Endothelial cell of umbilical vein (primary cell): ENCODE measurements at regions not wholly inside any gene's neighbourhood (a gene's known extent, or its start where the extent isn't known, plus 50 kb on each side); places are given as distances from the start of the nearest gene placed in this dataset.
"Not testable (repeated sequence)": the region's sequence is repeated elsewhere in the genome, so short reads cannot be mapped to it uniquely, and the experiment has no call there.

Experiments used
- BruUV-seq: library from RNA; stranded (reverse); fragments of 400-500 nt; replicated peaks from 2 replicates; lab custom pipeline; 2021; lab: Mats Ljungman, UMichigan
- CTCF ChIA-PET: fragments of 300-600, 350-600 bp; sonication (Branson Sonifier 250); formaldehyde crosslinking; loops from one replicate; lab custom pipeline; 2021; ENCODE audit warnings: antibody characterized with exemption, inconsistent platforms; lab: Charles Lee
- POLR2A ChIA-PET: fragments of 300-600, 350-600 bp; sonication (Branson Sonifier 250); formaldehyde crosslinking; loops from one replicate; lab custom pipeline; 2021; ENCODE audit warnings: antibody characterized with exemption, inconsistent platforms; lab: Charles Lee
- DNase-seq: peaks from one replicate; pipeline ENCODE4 v3.0.0-alpha.2; 2011; ENCODE audit warnings: low read depth, low spot score
- FAIRE-seq: peaks from 2 replicates; lab custom pipeline; 2011; peaks lifted over from hg19 to GRCh38; lab: Jason Lieb, UNC
- H2AFZ ChIP-seq: 2 replicates; pipeline ENCODE4 v1.6.0; 2012; ENCODE audit warnings: low read depth, low read length, control low read depth, inconsistent platforms
- H3K27ac ChIP-seq: 2 replicates; pipeline ENCODE4 v1.5.1; 2011; ENCODE audit warnings: low read depth, mild to moderate bottlenecking, control low read depth, low read length, moderate library complexity; ENCODE audit not compliant: insufficient read depth
- H3K27me3 ChIP-seq, 2 experiments: 2 replicates each; pipeline versions ENCODE4 v1.6.0 to v1.6.1; 2011; ENCODE audit warnings: low read length in 2 of 2, mixed read lengths in 1 of 2; ENCODE audit not compliant: control insufficient read depth in 2 of 2, insufficient read depth in 2 of 2
- H3K36me3 ChIP-seq, 2 experiments: 2 replicates in 1 of 2; 3 replicates in 1 of 2; pipeline ENCODE4 v1.5.1; 2011; ENCODE audit warnings: low read length in 2 of 2, mild to moderate bottlenecking in 1 of 2, moderate library complexity in 1 of 2; ENCODE audit not compliant: control insufficient read depth in 2 of 2, insufficient read depth in 2 of 2; ENCODE audit errors: extremely low read depth in 1 of 2
- H3K4me1 ChIP-seq: 3 replicates; pipeline ENCODE4 v1.5.1; 2011; ENCODE audit warnings: mild to moderate bottlenecking, low read length; ENCODE audit not compliant: control insufficient read depth, insufficient read depth; ENCODE audit errors: extremely low read depth
- H3K4me2 ChIP-seq: 2 replicates; pipeline ENCODE4 v1.6.1; 2011; ENCODE audit warnings: low read length, control low read depth, mixed read lengths; ENCODE audit not compliant: insufficient read depth
- H3K4me3 ChIP-seq, 3 experiments: fragments of 200-600 bp in 1 of 3; sonication (generic), shearing (Covaris generic) in 1 of 3; replicated peaks in 1 of 3; 2 replicates each; pipeline ENCODE4 v1.5.1; 2011 to 2016; ENCODE audit warnings: control low read depth in 3 of 3, low read length in 3 of 3, mild to moderate bottlenecking in 2 of 3, inconsistent platforms in 1 of 3, low read depth in 1 of 3, moderate library complexity in 1 of 3; ENCODE audit not compliant: insufficient read depth in 1 of 3
- H3K79me2 ChIP-seq: 2 replicates; pipeline ENCODE4 v1.6.0; 2012; ENCODE audit warnings: low read length, inconsistent platforms; ENCODE audit not compliant: control insufficient read depth, insufficient read depth
- H3K9ac ChIP-seq: replicated peaks from 2 replicates; pipeline ENCODE3; 2011; ENCODE audit warnings: low read length, control low read depth; ENCODE audit not compliant: insufficient read depth; ENCODE audit errors: extremely low read depth
- H3K9me1 ChIP-seq: replicated peaks from 3 replicates; pipeline ENCODE4 v1.6.0; 2011; ENCODE audit warnings: mild to moderate bottlenecking, low read length; ENCODE audit not compliant: control insufficient read depth, insufficient read depth; ENCODE audit errors: extremely low read depth
- H3K9me3 ChIP-seq: replicated peaks from 2 replicates; pipeline ENCODE4 v1.5.1; 2012; ENCODE audit warnings: low read length, inconsistent platforms; ENCODE audit not compliant: control insufficient read depth, insufficient read depth
- H4K20me1 ChIP-seq: replicated peaks from 2 replicates; pipeline ENCODE3; 2011; ENCODE audit warnings: mild to moderate bottlenecking, low read length; ENCODE audit not compliant: control insufficient read depth, insufficient read depth; ENCODE audit errors: extremely low read depth
- CTCF ChIP-seq, 2 donors: IDR thresholded peaks; 1 replicate in 1 of 2; 2 replicates in 1 of 2; pipeline ENCODE4 v1.5.1; 2011; ENCODE audit warnings: low read length in 2 of 2, mild to moderate bottlenecking in 2 of 2, moderate library complexity in 2 of 2, control low read depth in 1 of 2, inconsistent platforms in 1 of 2, low read depth in 1 of 2; ENCODE audit not compliant: insufficient read depth in 1 of 2; ENCODE audit errors: extremely low read depth in 1 of 2
- EZH2 ChIP-seq: IDR thresholded peaks from 2 replicates; pipeline ENCODE4 v1.6.1; 2012; ENCODE audit warnings: borderline replicate concordance, low read depth, mild to moderate bottlenecking, moderate library complexity, low read length, inconsistent platforms; ENCODE audit not compliant: severe bottlenecking
- FOS ChIP-seq: IDR thresholded peaks from 2 replicates; pipeline ENCODE4 v1.6.1; 2011; ENCODE audit warnings: mild to moderate bottlenecking, low read length, moderate library complexity, borderline replicate concordance; ENCODE audit not compliant: insufficient read depth
- GATA2 ChIP-seq: IDR thresholded peaks from 2 replicates; pipeline ENCODE4 v1.7.0; 2011; ENCODE audit warnings: low read depth, mild to moderate bottlenecking, moderate library complexity, mixed read lengths, low read length; ENCODE audit not compliant: insufficient read length, insufficient read depth
- JUN ChIP-seq: IDR thresholded peaks from 2 replicates; pipeline ENCODE4 v1.6.1; 2011; ENCODE audit warnings: borderline replicate concordance, low read depth; ENCODE audit not compliant: insufficient read length, insufficient read depth
- MAX ChIP-seq: IDR thresholded peaks from 2 replicates; pipeline ENCODE4 v1.6.1; 2011; ENCODE audit not compliant: insufficient read depth, insufficient read length
- MYC ChIP-seq: IDR thresholded peaks from one replicate; pipeline ENCODE4 v1.6.1; 2011; ENCODE audit warnings: mild to moderate bottlenecking, low read depth, low read length
- POLR2A ChIP-seq: IDR thresholded peaks from 2 replicates; pipeline ENCODE4 v1.6.1; 2012; ENCODE audit warnings: low read depth, mild to moderate bottlenecking, control low read depth, low read length
- POLR2AphosphoS5 ChIP-seq: IDR thresholded peaks from 2 replicates; pipeline ENCODE4 v1.6.1; 2012; ENCODE audit warnings: low read depth, mild to moderate bottlenecking, control low read depth, low read length, moderate library complexity; ENCODE audit not compliant: insufficient read depth
- dilution Hi-C: fragments of 300-500 bp; cut with MboI; formaldehyde crosslinking; loops from one replicate; pipeline ENCODE4 v1.15.0; 2019; ENCODE audit warnings: low sequenced_read_pairs; ENCODE audit not compliant: extremely low pct_ligation_motif_present
- intact Hi-C: fragments of 100-400 bp; cut with micrococcal nuclease; formaldehyde crosslinking; loops from one replicate; pipeline ENCODE4 v1.10.0; 2022

- CTCF ChIA-PET, result no interaction called here
Observed at GRCh38 chr7:85261336-85261735, 74.5 kb upstream of the SEMA3D start.

GRCh38 chr7:85249787-85250186 is 62.9 kb upstream of the SEMA3D start:
- H3K9ac ChIP-seq, H3K9me1 ChIP-seq, H3K27me3 ChIP-seq, H3K9me3 ChIP-seq, H3K36me3 ChIP-seq, H2AFZ ChIP-seq, FAIRE-seq, H3K4me2 ChIP-seq, dilution Hi-C loops, intact Hi-C loops, H4K20me1 ChIP-seq, DNase-seq, H3K4me1 ChIP-seq, POLR2A ChIA-PET, BruUV-seq, CTCF ChIA-PET, H3K79me2 ChIP-seq, H3K27ac ChIP-seq, H3K4me3 ChIP-seq: not testable (repeated sequence)

More at GRCh38 chr7:85261336-85261735, 74.5 kb upstream of the SEMA3D start:
- DNase-seq (no peak), FAIRE-seq (no peak)
- Histone ChIP-seq H3K4me1 (no peaks in the 10 kb centered on the region), H3K9ac (no peak overlapping the region), H3K79me2 (no peaks in the 10 kb centered on the region), H3K9me3 (no peaks in the 10 kb centered on the region), H4K20me1 (no peaks in the 10 kb centered on the region), H3K27ac (no peak overlapping the region), H3K9me1 (no peaks in the 10 kb centered on the region), H3K36me3 (no peaks in the 10 kb centered on the region), H3K4me2 (no peak overlapping the region), H2AFZ (no peak overlapping the region), H3K27me3 (peaks cover 0 to 4% of the 10 kb centered on the region in 2 experiments), H3K4me3 (no peak overlapping the region)
- dilution Hi-C loops (no loop called here), intact Hi-C loops (no loop called here)
- TF ChIP-seq GATA2 (no peak), MAX (no peak), CTCF (IDR thresholded peaks at IDR 0.05; ENCODE audit: extremely low read depth in 1 of 2, insufficient read depth in 1 of 2, low read depth in 1 of 2, low read length in 2 of 2) (no peak), MYC (no peak), FOS (no peak), JUN (no peak), POLR2A (no peak), POLR2AphosphoS5 (no peak), EZH2 (no peak)
- POLR2A ChIA-PET, result no interaction called here
- no TSS peak for BruUV-seq
